Suprapubic skin (tissue), 4 donors: ENCODE measurements at regions not wholly inside any gene's neighbourhood (a gene's known extent, or its start where the extent isn't known, plus 50 kb on each side); places are given as distances from the start of the nearest gene placed in this dataset.
"Not testable (repeated sequence)": the region's sequence is repeated elsewhere in the genome, so short reads cannot be mapped to it uniquely, and the experiment has no call there.

Source experiments
- DNase-seq, 2 donors: peaks; one replicate each; pipeline ENCODE4 v3.0.0-alpha.2; 2019; ENCODE audit warnings: low spot score in 2 of 2
- H3K27ac ChIP-seq: fragments of 200-600 bp; sonication (generic); one replicate; pipeline ENCODE4 v1.5.1; 2019
- H3K27me3 ChIP-seq: fragments of 200-600 bp; sonication (generic); one replicate; pipeline ENCODE4 v1.5.1; 2019
- H3K36me3 ChIP-seq: fragments of 200-600 bp; sonication (generic); one replicate; pipeline ENCODE4 v1.5.1; 2019
- H3K4me1 ChIP-seq: fragments of 200-600 bp; sonication (generic); one replicate; pipeline ENCODE4 v1.5.1; 2019
- H3K4me3 ChIP-seq: fragments of 200-600 bp; sonication (generic); one replicate; pipeline ENCODE4 v1.5.1; 2019; ENCODE audit warnings: mild to moderate bottlenecking
- H3K9me3 ChIP-seq: fragments of 200-600 bp; sonication (generic); one replicate; pipeline ENCODE4 v1.5.1; 2019
- EP300 ChIP-seq: sonication (generic); formaldehyde crosslinking; IDR thresholded peaks from one replicate; pipeline ENCODE4 v1.6.1; 2017; ENCODE audit warnings: antibody characterized with exemption
- POLR2A ChIP-seq, 2 donors: fragments of 450-650 bp; IDR thresholded peaks; one replicate each; pipeline ENCODE4 v1.6.1; 2017; ENCODE audit warnings: antibody characterized with exemption in 2 of 2, mild to moderate bottlenecking in 2 of 2, moderate library complexity in 2 of 2
- POLR2AphosphoS5 ChIP-seq, 3 donors: sonication (generic); formaldehyde crosslinking; IDR thresholded peaks; one replicate each; pipeline ENCODE4 v1.6.1; 2017; ENCODE audit warnings: antibody characterized with exemption in 3 of 3
- WGBS: methylation state at CpG from one replicate; pipeline ENCODE4 v1.1.5; 2018; 5-methylcytosine and 5-hydroxymethylcytosine counted together
- TF ChIP-seq, protein P1 (sequence below), 2 donors: fragments of 200-600 bp in 1 of 2; fragments of 450-650 bp in 1 of 2; sonication (generic) in 1 of 2; IDR thresholded peaks; one replicate each; pipeline ENCODE4 v1.5.1; 2016 to 2019; ENCODE audit warnings: antibody characterized with exemption in 2 of 2, mild to moderate bottlenecking in 1 of 2, moderate library complexity in 1 of 2

DNA sequence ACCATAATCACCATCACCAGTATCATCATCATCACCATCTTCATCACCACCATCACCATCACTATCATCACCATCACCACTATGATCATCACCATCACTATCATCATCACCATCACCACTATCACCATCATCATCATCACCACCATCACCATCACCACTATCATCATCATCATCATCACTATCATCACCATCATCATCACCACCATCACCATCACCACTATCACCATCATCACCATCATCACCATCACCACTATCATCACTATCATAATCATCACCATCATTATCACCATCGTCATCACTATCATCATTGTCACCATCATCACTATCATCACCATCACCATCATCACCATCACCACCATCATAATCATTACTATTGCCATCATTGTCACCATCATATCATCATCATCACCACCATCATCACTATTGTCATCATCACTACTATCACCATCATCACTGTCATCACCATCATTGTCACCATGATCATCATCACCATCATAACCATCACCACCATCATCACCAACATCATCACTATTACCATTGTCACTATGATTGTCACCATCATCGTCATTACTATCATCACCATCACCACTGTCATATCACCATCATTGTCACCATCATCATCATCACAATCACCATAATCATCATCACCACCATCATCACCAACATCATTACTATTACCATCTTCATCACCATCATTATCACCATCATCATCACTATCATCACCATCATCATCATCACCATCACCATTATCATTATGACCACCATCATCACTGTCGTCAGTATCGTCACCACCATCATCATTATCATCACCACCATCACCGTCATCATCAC, 154.7 kb downstream of the ACTR3B start:
- no peak for DNase-seq
- no peaks in the 10 kb centered on the region for H3K9me3 ChIP-seq
- H3K36me3 ChIP-seq: no peaks in the 10 kb centered on the region
- no peaks in the 10 kb centered on the region for H3K4me1 ChIP-seq
- H3K27me3 ChIP-seq: peaks cover 5% of the 10 kb centered on the region
- H3K27ac ChIP-seq: no peak overlapping the region
- WGBS: 96% methylated on average over 5 of the region's 5 CpGs
- no peak overlapping the region for H3K4me3 ChIP-seq
- no peak for TF ChIP-seq POLR2A (IDR thresholded peaks at IDR 0.05)
- no peak for TF ChIP-seq EP300

DNA sequence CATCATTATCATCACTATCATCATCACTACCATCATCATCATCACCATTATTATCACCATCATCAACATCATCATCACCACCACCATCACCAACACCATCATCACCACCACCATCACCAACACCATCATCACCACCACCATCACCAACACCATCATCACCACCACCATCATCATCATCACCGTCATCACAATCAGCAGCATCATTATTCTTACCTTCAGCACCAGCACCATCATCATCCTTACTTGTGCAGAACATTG, 155.2 kb downstream of the ACTR3B start:
- not testable (repeated sequence) for DNase-seq, H3K36me3 ChIP-seq, H3K4me1 ChIP-seq, H3K9me3 ChIP-seq, H3K27me3 ChIP-seq, H3K4me3 ChIP-seq, H3K27ac ChIP-seq
- WGBS: 96% methylated on average over 1 of the region's 1 CpG

DNA sequence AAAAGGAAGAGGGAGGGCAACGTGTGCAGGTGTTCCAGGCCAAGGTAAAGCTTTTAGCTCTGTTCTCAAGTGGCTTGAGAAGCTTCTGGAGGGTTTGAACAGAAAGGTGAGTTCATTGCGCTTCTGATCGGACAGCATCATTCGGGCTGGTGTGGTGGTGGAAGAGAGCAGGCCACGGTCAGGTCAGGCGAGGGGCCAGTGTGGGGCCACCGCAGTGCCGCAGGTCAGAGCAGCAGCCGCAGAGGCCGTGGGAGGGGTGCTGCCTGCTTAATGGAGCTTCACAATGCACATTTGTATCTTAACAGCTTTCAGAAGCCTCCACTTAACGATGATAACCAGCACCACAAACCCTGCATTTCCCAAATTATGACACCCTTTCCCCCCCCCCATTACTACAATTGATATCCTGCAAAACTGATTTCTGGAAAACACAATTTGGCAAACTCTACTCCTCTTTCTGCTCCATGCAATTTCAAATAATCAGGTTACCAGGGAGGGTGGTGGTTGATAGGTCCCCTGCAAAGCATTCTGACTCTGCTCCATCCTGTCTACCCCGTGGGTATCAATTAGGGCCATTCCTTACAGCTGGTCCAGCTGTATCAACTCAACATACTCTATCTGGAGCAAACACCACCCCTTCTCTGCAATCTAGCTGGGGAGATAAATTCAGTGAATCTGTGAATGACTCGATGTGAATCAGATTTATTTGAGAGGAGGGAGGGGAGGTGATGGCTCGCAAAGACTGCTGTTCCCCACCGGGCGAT, 162.9 kb downstream of the ACTR3B start:
- TF ChIP-seq POLR2AphosphoS5 (IDR thresholded peaks at IDR 0.05) (no peak), POLR2A (IDR thresholded peaks at IDR 0.05) (no peak), EP300 (no peak)
- TF ChIP-seq, protein P1, sequence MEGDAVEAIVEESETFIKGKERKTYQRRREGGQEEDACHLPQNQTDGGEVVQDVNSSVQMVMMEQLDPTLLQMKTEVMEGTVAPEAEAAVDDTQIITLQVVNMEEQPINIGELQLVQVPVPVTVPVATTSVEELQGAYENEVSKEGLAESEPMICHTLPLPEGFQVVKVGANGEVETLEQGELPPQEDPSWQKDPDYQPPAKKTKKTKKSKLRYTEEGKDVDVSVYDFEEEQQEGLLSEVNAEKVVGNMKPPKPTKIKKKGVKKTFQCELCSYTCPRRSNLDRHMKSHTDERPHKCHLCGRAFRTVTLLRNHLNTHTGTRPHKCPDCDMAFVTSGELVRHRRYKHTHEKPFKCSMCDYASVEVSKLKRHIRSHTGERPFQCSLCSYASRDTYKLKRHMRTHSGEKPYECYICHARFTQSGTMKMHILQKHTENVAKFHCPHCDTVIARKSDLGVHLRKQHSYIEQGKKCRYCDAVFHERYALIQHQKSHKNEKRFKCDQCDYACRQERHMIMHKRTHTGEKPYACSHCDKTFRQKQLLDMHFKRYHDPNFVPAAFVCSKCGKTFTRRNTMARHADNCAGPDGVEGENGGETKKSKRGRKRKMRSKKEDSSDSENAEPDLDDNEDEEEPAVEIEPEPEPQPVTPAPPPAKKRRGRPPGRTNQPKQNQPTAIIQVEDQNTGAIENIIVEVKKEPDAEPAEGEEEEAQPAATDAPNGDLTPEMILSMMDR (IDR thresholded peaks at IDR 0.05): no peak
- WGBS: 86% methylated on average over 16 of the region's 16 CpGs
- H3K4me1 ChIP-seq: peaks cover 12% of the 10 kb centered on the region
- no peaks in the 10 kb centered on the region for H3K36me3 ChIP-seq
- peaks cover 38% of the 10 kb centered on the region for H3K27me3 ChIP-seq
- H3K4me3 ChIP-seq: no peak overlapping the region
- no peak for DNase-seq
- H3K9me3 ChIP-seq: no peaks in the 10 kb centered on the region
- no peak overlapping the region for H3K27ac ChIP-seq

DNA sequence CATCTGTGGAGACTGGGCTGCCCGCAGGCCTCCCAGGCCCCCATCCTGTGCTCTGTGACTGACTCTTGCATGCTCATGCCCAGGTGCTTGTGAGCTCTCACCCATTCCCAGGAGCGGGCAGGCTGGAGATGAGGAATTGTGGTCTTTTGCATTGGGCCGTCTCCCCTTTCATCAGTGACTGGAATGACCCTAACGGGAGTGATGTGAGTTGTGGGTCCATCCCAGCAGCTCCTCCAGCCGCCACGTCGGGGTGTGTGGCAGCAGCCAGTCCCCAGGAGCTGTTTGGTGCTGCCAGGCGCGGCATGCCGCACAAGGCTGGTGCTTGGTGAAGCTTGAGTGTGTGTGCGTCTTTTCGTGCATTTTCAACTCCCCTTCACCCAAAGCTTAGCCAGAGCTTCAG, 164.2 kb downstream of the ACTR3B start:
- DNase-seq: no peak
- WGBS: 92% methylated on average over 4 of the region's 12 CpGs
- H3K27ac ChIP-seq: no peak overlapping the region
- no peaks in the 10 kb centered on the region for H3K9me3 ChIP-seq
- no peaks in the 10 kb centered on the region for H3K36me3 ChIP-seq
- H3K4me3 ChIP-seq: no peak overlapping the region
- H3K27me3 ChIP-seq: peaks cover 38% of the 10 kb centered on the region
- TF ChIP-seq, protein P1 (IDR thresholded peaks at IDR 0.05): no peak
- TF ChIP-seq EP300 (no peak), POLR2A (IDR thresholded peaks at IDR 0.05) (no peak), POLR2AphosphoS5 (IDR thresholded peaks at IDR 0.05) (no peak)
- H3K4me1 ChIP-seq: peaks cover 12% of the 10 kb centered on the region

DNA sequence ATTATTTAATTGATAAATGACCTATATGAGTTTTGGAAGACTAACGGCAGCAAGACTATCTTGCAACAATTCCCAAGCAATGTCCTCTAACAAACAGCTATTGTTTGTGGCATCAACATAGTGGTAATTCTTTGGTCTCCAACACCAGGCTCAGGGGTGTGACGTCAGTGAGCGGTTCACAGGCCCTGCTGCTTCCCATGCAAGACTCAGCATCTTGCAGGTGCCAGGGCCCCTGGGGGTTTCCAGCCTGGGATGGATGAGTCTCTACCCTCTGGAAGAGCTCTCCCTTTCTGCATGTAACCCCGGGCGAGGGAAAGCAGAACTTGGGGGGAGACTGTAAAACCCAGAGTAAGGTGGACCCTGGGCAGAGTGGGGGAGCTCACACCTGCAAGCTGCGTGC, 164.7 kb downstream of the ACTR3B start:
- H3K36me3 ChIP-seq: no peaks in the 10 kb centered on the region
- H3K27ac ChIP-seq: no peak overlapping the region
- no peak for TF ChIP-seq EP300
- TF ChIP-seq POLR2A (IDR thresholded peaks at IDR 0.05): no peak
- TF ChIP-seq, protein P1 (IDR thresholded peaks at IDR 0.05): no peak
- TF ChIP-seq POLR2AphosphoS5 (IDR thresholded peaks at IDR 0.05): no peak
- H3K4me1 ChIP-seq: peaks cover 12% of the 10 kb centered on the region
- no peak for DNase-seq
- peaks cover 38% of the 10 kb centered on the region for H3K27me3 ChIP-seq
- 81% methylated on average over 6 of the region's 6 CpGs for WGBS
- H3K4me3 ChIP-seq: no peak overlapping the region
- H3K9me3 ChIP-seq: no peaks in the 10 kb centered on the region

DNA sequence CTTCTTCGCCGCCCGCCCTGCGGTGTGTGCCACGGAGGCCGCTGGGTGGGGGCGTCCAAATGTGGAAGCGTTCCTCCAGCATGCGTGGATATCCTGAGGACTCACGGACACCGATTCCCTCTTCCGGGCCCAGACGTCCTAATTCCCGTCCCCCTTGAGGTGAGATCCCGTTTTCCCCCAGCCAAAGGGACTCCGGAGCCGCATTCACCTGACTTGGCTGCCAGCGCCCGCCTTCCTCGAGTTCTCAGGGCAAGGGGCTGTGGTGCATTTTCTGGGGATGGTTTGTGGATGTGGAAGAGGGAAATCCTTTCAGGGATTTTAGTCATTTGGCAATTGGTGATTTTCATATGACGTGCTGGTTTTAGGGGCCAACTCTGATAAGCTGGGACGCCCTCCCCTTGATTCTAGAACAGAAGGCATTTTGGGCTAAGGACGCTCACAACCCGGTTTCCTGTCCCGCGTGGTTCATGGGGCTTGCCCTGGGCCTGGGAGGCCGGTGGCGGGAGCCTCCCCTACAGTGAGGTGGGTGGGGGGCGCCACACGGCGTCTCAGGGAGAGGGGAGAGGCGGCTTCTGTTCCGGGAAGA, 165.4 kb downstream of the ACTR3B start:
- 33% methylated on average over 22 of the region's 33 CpGs for WGBS
- H3K4me1 ChIP-seq: peaks cover 12% of the 10 kb centered on the region
- peak overlapping the region; percentile 47 for H3K4me3 ChIP-seq
- no peak overlapping the region for H3K27ac ChIP-seq
- H3K9me3 ChIP-seq: no peaks in the 10 kb centered on the region
- DNase-seq: no peak
- H3K36me3 ChIP-seq: no peaks in the 10 kb centered on the region
- peaks cover 38% of the 10 kb centered on the region for H3K27me3 ChIP-seq
- TF ChIP-seq, protein P1 (IDR thresholded peaks at IDR 0.05): no peak
- TF ChIP-seq EP300: no peak
- no peak for TF ChIP-seq POLR2AphosphoS5 (IDR thresholded peaks at IDR 0.05)
- TF ChIP-seq POLR2A (IDR thresholded peaks at IDR 0.05): no peak
